Lower leg skin (tissue), 3 donors: ENCODE measurements at regions not wholly inside any gene's neighbourhood (a gene's known extent, or its start where the extent isn't known, plus 50 kb on each side); places are given as distances from the start of the nearest gene placed in this dataset.

ENCODE experiments used
- CTCF ChIP-seq, 3 donors: fragments of 450-650 bp; IDR thresholded peaks; one replicate each; pipeline ENCODE4 v1.5.1; 2016; ENCODE audit warnings: antibody characterized with exemption in 3 of 3, mild to moderate bottlenecking in 3 of 3, moderate library complexity in 2 of 3
- POLR2A ChIP-seq, 2 donors: fragments of 450-650 bp; IDR thresholded peaks; one replicate each; pipeline ENCODE4 v1.6.1; 2016 to 2017; ENCODE audit warnings: antibody characterized with exemption in 2 of 2, mild to moderate bottlenecking in 1 of 2, moderate library complexity in 1 of 2

- no peak for TF ChIP-seq CTCF (IDR thresholded peaks at IDR 0.05)
- no peak for TF ChIP-seq POLR2A (IDR thresholded peaks at IDR 0.05)
Observed at GRCh38 chr14:26017270-26017669, 580.6 kb downstream of the NOVA1 start.
